ENCODE measurements at regions not wholly inside any gene's neighbourhood (a gene's known extent, or its start where the extent isn't known, plus 50 kb on each side); places are given as distances from the start of the nearest gene placed in this dataset.

DNA sequence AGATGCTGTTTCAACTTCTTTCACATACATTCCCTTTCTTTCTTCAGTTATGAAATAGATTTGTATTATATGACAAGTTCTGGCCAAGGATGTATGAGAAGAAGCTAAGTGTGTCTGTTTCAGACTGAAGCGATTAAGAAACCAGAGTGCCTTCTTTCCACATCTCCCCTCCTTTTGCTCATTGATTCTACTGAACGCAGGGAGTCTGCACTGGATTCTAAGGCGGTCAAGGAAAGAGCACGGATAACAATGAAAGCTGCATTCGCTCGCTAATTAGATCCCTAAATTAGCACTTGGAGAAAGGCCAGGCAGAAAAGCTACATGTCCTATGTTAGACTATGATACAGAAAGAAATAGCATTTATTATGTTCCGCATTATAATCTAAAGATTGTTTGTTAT lies 267.7 kb downstream of the HAO1 start:
- Histone ChIP-seq H4K20me1 (ENCODE audit: control insufficient read depth, insufficient read depth, low read length, poor library complexity, severe bottlenecking) (no peaks in the 10 kb centered on the region), H3K36me3 (replicated peaks in 1 of 2; ENCODE audit: control extremely low read depth in 1 of 2, control insufficient read depth in 1 of 2, extremely low read depth in 1 of 2, insufficient read depth in 2 of 2, low read length in 1 of 2) (no peaks in the 10 kb centered on the region), H3K27me3 (replicated peaks in 1 of 4; ENCODE audit: control extremely low read depth in 1 of 4, control insufficient read depth in 3 of 4, insufficient read depth in 4 of 4, low read length in 3 of 4) (no peaks in the 10 kb centered on the region), H3K27ac (ENCODE audit: low read length in 2 of 2) (no peak overlapping the region), H3K9me3 (ENCODE audit: control extremely low read depth in 1 of 3, control insufficient read depth in 2 of 3, insufficient read depth in 1 of 3, low read length in 2 of 3) (no peaks in the 10 kb centered on the region), H3K4me2 (replicated peaks; ENCODE audit: low read depth, low read length, poor library complexity, severe bottlenecking) (no peak overlapping the region), H3K4me3 (ENCODE audit: control extremely low read depth in 1 of 5, extremely low read depth in 1 of 5, insufficient read depth in 1 of 5, low read depth in 2 of 5, low read length in 4 of 5) (no peak overlapping the region), H3K4me1 (ENCODE audit: control insufficient read depth in 2 of 2, insufficient read depth in 2 of 2, low read length in 2 of 2) (no peaks in the 10 kb centered on the region), H3K79me2 (ENCODE audit: control insufficient read depth, insufficient read depth, low read length) (no peaks in the 10 kb centered on the region), H2AFZ (ENCODE audit: insufficient read depth, low read depth, low read length, poor library complexity, severe bottlenecking) (no peak overlapping the region), H3K9ac (ENCODE audit: low read length) (no peak overlapping the region)
- intact Hi-C loops (cut with micrococcal nuclease): no loop called here
- POLR2A ChIA-PET: no interaction called here
- Mint-ChIP-seq H3K27ac (no peak overlapping the region), H3K4me3 (no peak overlapping the region), H3K4me1 (no peaks in the 10 kb centered on the region), H3K9me3 (ENCODE audit: insufficient read depth) (no peaks in the 10 kb centered on the region), H3K27me3 (no peaks in the 10 kb centered on the region)
- CTCF ChIA-PET: no interaction called here
- no peak for DNase-seq
- TF ChIP-seq EZH2 (IDR thresholded peaks at IDR 0.05; ENCODE audit: borderline replicate concordance, insufficient read depth, low read depth, low read length, poor library complexity, severe bottlenecking) (no peak), CTCF (IDR thresholded peaks at IDR 0.05) (no peak)
- no peak for ATAC-seq (ENCODE audit: low read depth)
- 93% methylated on average over 5 of the region's 7 CpGs for WGBS (ENCODE audit: insufficient coverage)

- Histone ChIP-seq H3K27ac (ENCODE audit: low read length in 2 of 2) (no peak overlapping the region), H3K4me2 (replicated peaks; ENCODE audit: low read depth, low read length, poor library complexity, severe bottlenecking) (no peak overlapping the region), H3K27me3 (replicated peaks in 1 of 4; ENCODE audit: control extremely low read depth in 1 of 4, control insufficient read depth in 3 of 4, insufficient read depth in 4 of 4, low read length in 3 of 4) (no peaks in the 10 kb centered on the region), H4K20me1 (ENCODE audit: control insufficient read depth, insufficient read depth, low read length, poor library complexity, severe bottlenecking) (no peaks in the 10 kb centered on the region), H2AFZ (ENCODE audit: insufficient read depth, low read depth, low read length, poor library complexity, severe bottlenecking) (no peak overlapping the region), H3K4me1 (ENCODE audit: control insufficient read depth in 2 of 2, insufficient read depth in 2 of 2, low read length in 2 of 2) (no peaks in the 10 kb centered on the region), H3K9me3 (ENCODE audit: control extremely low read depth in 1 of 3, control insufficient read depth in 2 of 3, insufficient read depth in 1 of 3, low read length in 2 of 3) (no peaks in the 10 kb centered on the region), H3K36me3 (replicated peaks in 1 of 2; ENCODE audit: control extremely low read depth in 1 of 2, control insufficient read depth in 1 of 2, extremely low read depth in 1 of 2, insufficient read depth in 2 of 2, low read length in 1 of 2) (no peaks in the 10 kb centered on the region), H3K9ac (ENCODE audit: low read length) (no peak overlapping the region), H3K4me3 (ENCODE audit: control extremely low read depth in 1 of 5, extremely low read depth in 1 of 5, insufficient read depth in 1 of 5, low read depth in 2 of 5, low read length in 4 of 5) (no peak overlapping the region), H3K79me2 (ENCODE audit: control insufficient read depth, insufficient read depth, low read length) (no peaks in the 10 kb centered on the region)
- DNase-seq (no peak), ATAC-seq (ENCODE audit: low read depth) (no peak)
- TF ChIP-seq EZH2 (IDR thresholded peaks at IDR 0.05; ENCODE audit: borderline replicate concordance, insufficient read depth, low read depth, low read length, poor library complexity, severe bottlenecking) (no peak), CTCF (IDR thresholded peaks at IDR 0.05) (no peak)
- Mint-ChIP-seq H3K4me3 (no peak overlapping the region), H3K27ac (no peak overlapping the region), H3K4me1 (no peaks in the 10 kb centered on the region), H3K9me3 (ENCODE audit: insufficient read depth) (peaks cover 1% of the 10 kb centered on the region), H3K27me3 (no peaks in the 10 kb centered on the region)
- WGBS (ENCODE audit: insufficient coverage): 83% methylated on average over 1 of the region's 2 CpGs
- intact Hi-C loops (cut with micrococcal nuclease): no loop called here
- ChIA-PET POLR2A (no interaction called here), CTCF (no interaction called here)
Observed at GRCh38 chr20:7673841-7674240, 266.4 kb downstream of the HAO1 start.

All from B cell (primary cell).